A673 (cell line): ENCODE measurements at regions not wholly inside any gene's neighbourhood (a gene's known extent, or its start where the extent isn't known, plus 50 kb on each side); places are given as distances from the start of the nearest gene placed in this dataset.

ENCODE experiments used
- BruUV-seq: library from RNA; stranded (reverse); fragments of 400-500 nt; replicated peaks from 2 replicates; lab custom pipeline; 2021; lab: Mats Ljungman, UMichigan
- CTCF ChIA-PET: fragments of 300-600 bp; sonication (Branson Sonifier 250); formaldehyde crosslinking; loops from one replicate; lab custom pipeline; 2022; ENCODE audit warnings: antibody characterized with exemption; lab: Charles Lee
- POLR2A ChIA-PET: fragments of 300-600 bp; sonication (Branson Sonifier 250); formaldehyde crosslinking; loops from one replicate; lab custom pipeline; 2022; ENCODE audit warnings: antibody characterized with exemption; ENCODE audit not compliant: low non-redundant PET; lab: Charles Lee
- DNase-seq: peaks from one replicate; pipeline ENCODE4 v3.0.0-alpha.2; 2015; ENCODE audit warnings: low spot score
- H3K27ac ChIP-seq: fragments of 200-600 bp; sonication (generic); 2 replicates; pipeline ENCODE4 v1.5.1; 2016; ENCODE audit warnings: mixed run types, low read depth, mild to moderate bottlenecking, mixed read lengths, antibody characterized with exemption, low read length; ENCODE audit not compliant: poor library complexity, severe bottlenecking
- H3K27me3 ChIP-seq: fragments of 200-600 bp; sonication (generic); replicated peaks from 2 replicates; pipeline ENCODE4 v1.6.1; 2017; ENCODE audit warnings: mixed run types, low read depth, mild to moderate bottlenecking, mixed read lengths, antibody characterized with exemption, low read length; ENCODE audit not compliant: insufficient read depth, poor library complexity
- H3K36me3 ChIP-seq: fragments of 200-600 bp; sonication (generic); 2 replicates; pipeline ENCODE4 v1.6.1; 2016; ENCODE audit warnings: mixed run types, mild to moderate bottlenecking, mixed read lengths, antibody characterized with exemption, low read length; ENCODE audit not compliant: insufficient read depth, poor library complexity, severe bottlenecking
- H3K4me1 ChIP-seq: fragments of 200-600 bp; sonication (generic); 2 replicates; pipeline ENCODE4 v1.6.1; 2017; ENCODE audit warnings: mixed run types, mild to moderate bottlenecking, mixed read lengths, antibody characterized with exemption, low read length; ENCODE audit not compliant: insufficient read depth, poor library complexity, severe bottlenecking
- H3K4me3 ChIP-seq: fragments of 200-600 bp; sonication (generic); 2 replicates; pipeline ENCODE4 v1.5.1; 2016; ENCODE audit warnings: low read depth, mixed run types, mild to moderate bottlenecking, mixed read lengths, low read length; ENCODE audit not compliant: poor library complexity, severe bottlenecking
- H3K9me3 ChIP-seq: fragments of 200-600 bp; sonication (generic); 2 replicates; pipeline ENCODE4 v1.6.1; 2016; ENCODE audit warnings: mixed run types, low read depth, mild to moderate bottlenecking, mixed read lengths, antibody characterized with exemption, low read length; ENCODE audit not compliant: poor library complexity, severe bottlenecking
- EZH2 ChIP-seq: fragments of 200-600 bp; sonication (generic); IDR thresholded peaks from 2 replicates; pipeline ENCODE4 v1.6.1; 2017; ENCODE audit warnings: borderline replicate concordance, low read depth, mild to moderate bottlenecking, mixed read lengths, antibody characterized with exemption, low read length; ENCODE audit not compliant: poor library complexity, severe bottlenecking
- intact Hi-C: fragments of 100-400 bp; cut with micrococcal nuclease; formaldehyde crosslinking; loops from one replicate; pipeline ENCODE4 v1.10.0; 2022; ENCODE audit not compliant: unreplicated experiment
- TF ChIP-seq, protein P1 (sequence below): fragments of 300-800, 200-600 bp; sonication (generic); conservative IDR thresholded peaks from 2 replicates; pipeline ENCODE4 v1.5.1; 2017; ENCODE audit warnings: low read depth, mild to moderate bottlenecking, antibody characterized with exemption, low read length, moderate library complexity, mixed read lengths

DNA sequence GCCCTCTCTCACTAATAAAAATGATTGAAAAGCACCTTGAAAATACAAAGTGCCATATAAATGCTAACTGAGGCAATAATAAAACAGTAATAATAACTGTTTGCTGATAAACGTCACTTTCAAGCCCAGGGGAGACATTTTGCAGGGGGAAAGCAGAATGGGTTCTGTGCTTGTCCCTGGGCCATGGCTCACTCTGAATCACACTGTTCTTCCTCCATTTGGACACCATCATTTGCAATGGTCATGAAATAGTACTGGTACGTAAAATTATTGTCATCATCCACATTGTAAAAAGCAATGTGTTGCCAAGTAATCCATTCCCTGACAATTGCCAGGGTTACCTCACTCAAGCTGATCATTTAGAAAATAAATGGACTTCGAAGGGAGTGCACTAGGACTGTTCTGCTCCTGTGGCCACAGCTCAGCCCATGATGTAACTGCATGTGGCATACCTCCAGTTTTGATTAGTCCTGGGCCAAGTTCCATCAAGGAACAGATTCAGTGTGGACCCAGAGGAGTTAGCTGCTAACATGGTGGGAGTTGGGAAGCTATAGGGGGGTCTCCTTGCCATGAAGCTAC is 508.8 kb upstream of the CELF4 start:
- H3K4me1 ChIP-seq = no peaks in the 10 kb centered on the region
- DNase-seq = no peak
- BruUV-seq = no TSS peak
- TF ChIP-seq, protein P1, sequence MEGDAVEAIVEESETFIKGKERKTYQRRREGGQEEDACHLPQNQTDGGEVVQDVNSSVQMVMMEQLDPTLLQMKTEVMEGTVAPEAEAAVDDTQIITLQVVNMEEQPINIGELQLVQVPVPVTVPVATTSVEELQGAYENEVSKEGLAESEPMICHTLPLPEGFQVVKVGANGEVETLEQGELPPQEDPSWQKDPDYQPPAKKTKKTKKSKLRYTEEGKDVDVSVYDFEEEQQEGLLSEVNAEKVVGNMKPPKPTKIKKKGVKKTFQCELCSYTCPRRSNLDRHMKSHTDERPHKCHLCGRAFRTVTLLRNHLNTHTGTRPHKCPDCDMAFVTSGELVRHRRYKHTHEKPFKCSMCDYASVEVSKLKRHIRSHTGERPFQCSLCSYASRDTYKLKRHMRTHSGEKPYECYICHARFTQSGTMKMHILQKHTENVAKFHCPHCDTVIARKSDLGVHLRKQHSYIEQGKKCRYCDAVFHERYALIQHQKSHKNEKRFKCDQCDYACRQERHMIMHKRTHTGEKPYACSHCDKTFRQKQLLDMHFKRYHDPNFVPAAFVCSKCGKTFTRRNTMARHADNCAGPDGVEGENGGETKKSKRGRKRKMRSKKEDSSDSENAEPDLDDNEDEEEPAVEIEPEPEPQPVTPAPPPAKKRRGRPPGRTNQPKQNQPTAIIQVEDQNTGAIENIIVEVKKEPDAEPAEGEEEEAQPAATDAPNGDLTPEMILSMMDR = no peak
- TF ChIP-seq EZH2 = no peak
- no peaks in the 10 kb centered on the region for H3K27me3 ChIP-seq
- CTCF ChIA-PET = no interaction called here
- intact Hi-C loops = no loop called here
- H3K27ac ChIP-seq = no peak overlapping the region
- POLR2A ChIA-PET = no interaction called here
- H3K9me3 ChIP-seq = peaks cover 10% of the 10 kb centered on the region
- no peaks in the 10 kb centered on the region for H3K36me3 ChIP-seq
- no peak overlapping the region for H3K4me3 ChIP-seq

GRCh38 chr18:38067821-38068220 is 502.2 kb upstream of the CELF4 start:
- ChIA-PET CTCF (no interaction called here), POLR2A (no interaction called here)
- no peak overlapping the region for H3K27ac ChIP-seq
- no TSS peak for BruUV-seq
- H3K27me3 ChIP-seq = no peaks in the 10 kb centered on the region
- TF ChIP-seq, protein P1 = no peak
- TF ChIP-seq EZH2 = no peak
- no peak overlapping the region for H3K4me3 ChIP-seq
- peaks cover 2% of the 10 kb centered on the region for H3K9me3 ChIP-seq
- no peaks in the 10 kb centered on the region for H3K36me3 ChIP-seq
- no peak for DNase-seq
- H3K4me1 ChIP-seq = no peaks in the 10 kb centered on the region
- intact Hi-C loops = no loop called here

- POLR2A ChIA-PET = no interaction called here
- CTCF ChIA-PET = no interaction called here
These were observed 501.5 kb upstream of the CELF4 start for GRCh38 chr18:38067086-38067485.

More at GRCh38 chr18:38067086-38067485, 501.5 kb upstream of the CELF4 start:
- H3K4me3 ChIP-seq = no peak overlapping the region
- H3K4me1 ChIP-seq = no peaks in the 10 kb centered on the region
- no peaks in the 10 kb centered on the region for H3K9me3 ChIP-seq
- intact Hi-C loops = no loop called here
- no peaks in the 10 kb centered on the region for H3K36me3 ChIP-seq
- no peak overlapping the region for H3K27ac ChIP-seq
- no peak for DNase-seq
- TF ChIP-seq EZH2 = no peak
- TF ChIP-seq, protein P1 = no peak
- BruUV-seq = no TSS peak
- no peaks in the 10 kb centered on the region for H3K27me3 ChIP-seq
